Gastrocnemius medialis (tissue), 4 donors: ENCODE measurements at regions not wholly inside any gene's neighbourhood (a gene's known extent, or its start where the extent isn't known, plus 50 kb on each side); places are given as distances from the start of the nearest gene placed in this dataset.
"Not testable (repeated sequence)": the region's sequence is repeated elsewhere in the genome, so short reads cannot be mapped to it uniquely, and the experiment has no call there.

Experiments
- ATAC-seq, 2 donors: fragments of 150-250 bp; one replicate each; pipeline ENCODE4 v1.9.1; 2016
- DNase-seq, 2 donors: peaks; one replicate each; pipeline ENCODE4 v3.0.0-alpha.2; 2019
- H3K27ac ChIP-seq, 4 donors: fragments of 200-600 bp; sonication (generic); 1 replicate in 1 of 4; 2 replicates in 3 of 4; pipeline ENCODE4 v1.5.1; 2016 to 2018; ENCODE audit warnings: mild to moderate bottlenecking in 2 of 4, moderate library complexity in 1 of 4
- H3K27me3 ChIP-seq, 3 donors: fragments of 200-600 bp; sonication (generic) in 2 of 3; 1 replicate in 1 of 3; 2 replicates in 2 of 3; pipeline versions ENCODE4 v1.5.1 to v1.6.0; 2016 to 2019; ENCODE audit warnings: mild to moderate bottlenecking in 1 of 3, moderate library complexity in 1 of 3
- H3K36me3 ChIP-seq, 2 donors: fragments of 200-600 bp; sonication (generic) in 1 of 2; one replicate each; pipeline ENCODE4 v1.5.1; 2017 to 2018
- H3K4me1 ChIP-seq, 2 donors: fragments of 200-600 bp; sonication (generic) in 1 of 2; one replicate each; pipeline ENCODE4 v1.5.1; 2016 to 2017; ENCODE audit warnings: mild to moderate bottlenecking in 2 of 2
- H3K4me3 ChIP-seq, 4 donors: fragments of 200-600 bp; sonication (generic) in 3 of 4; 1 replicate in 1 of 4; 2 replicates in 3 of 4; pipeline ENCODE4 v1.5.1; 2016 to 2019; ENCODE audit warnings: mild to moderate bottlenecking in 2 of 4
- H3K9me3 ChIP-seq, 3 donors: fragments of 200-600 bp; sonication (generic) in 2 of 3; 1 replicate in 1 of 3; 2 replicates in 2 of 3; pipeline ENCODE4 v1.5.1; 2016 to 2019
- CTCF ChIP-seq, 5 experiments: fragments of 450-650 bp in 3 of 5; fragments of 200-600 bp in 2 of 5; sonication (generic) in 2 of 5; IDR thresholded peaks in 4 of 5; conservative IDR thresholded peaks in 1 of 5; 1 replicate in 4 of 5; 2 replicates in 1 of 5; pipeline ENCODE4 v1.5.1; 2016 to 2019; ENCODE audit warnings: antibody characterized with exemption in 5 of 5, mild to moderate bottlenecking in 3 of 5, moderate library complexity in 3 of 5
- POLR2A ChIP-seq, 2 donors: fragments of 450-650 bp; IDR thresholded peaks; one replicate each; pipeline ENCODE4 v1.6.1; 2017; ENCODE audit warnings: antibody characterized with exemption in 2 of 2, mild to moderate bottlenecking in 2 of 2, moderate library complexity in 2 of 2
- in situ Hi-C, 4 donors: fragments of 200-750 bp; cut with MboI; loops; one replicate each; pipeline versions ENCODE4 v1.15.0 to v1.8.0; 2017; ENCODE audit warnings: low sequenced_read_pairs in 4 of 4
- intact Hi-C: fragments of 100-400 bp; cut with DNase I; formaldehyde crosslinking; loops from one replicate; pipeline ENCODE4 v1.15.1; 2023; ENCODE audit warnings: low total_unique reads

- Histone ChIP-seq H3K4me1 (no peaks in the 10 kb centered on the region), H3K9me3 (no peaks in the 10 kb centered on the region), H3K27ac (no peak overlapping the region), H3K4me3 (no peak overlapping the region), H3K27me3 (no peaks in the 10 kb centered on the region), H3K36me3 (no peaks in the 10 kb centered on the region)
- in situ Hi-C loops (no loop called here), intact Hi-C loops (no loop called here)
- no peak for TF ChIP-seq POLR2A (IDR thresholded peaks at IDR 0.05)
- no peak for TF ChIP-seq CTCF (IDR thresholded peaks at IDR 0.05 in 4 of 5, conservative IDR thresholded peaks at IDR 0.05 in 1 of 5)
- no peak for DNase-seq
- ATAC-seq, result no peak
Measured at GRCh38 chr3:89957451-89957850, 850.0 kb downstream of the EPHA3 start.

- ATAC-seq, H3K27me3 ChIP-seq, H3K36me3 ChIP-seq, H3K9me3 ChIP-seq, in situ Hi-C loops, H3K27ac ChIP-seq, DNase-seq, intact Hi-C loops, H3K4me1 ChIP-seq, H3K4me3 ChIP-seq: not testable (repeated sequence)
Measured at GRCh38 chr3:89958163-89958562, 850.7 kb downstream of the EPHA3 start.

GRCh38 chr3:89964347-89964746 is 856.9 kb downstream of the EPHA3 start:
- H3K36me3 ChIP-seq, result no peaks in the 10 kb centered on the region
- in situ Hi-C loops, result no loop called here
- intact Hi-C loops, result no loop called here
- H3K4me1 ChIP-seq, result no peaks in the 10 kb centered on the region
- no peaks in the 10 kb centered on the region for H3K27me3 ChIP-seq
- no peak overlapping the region for H3K27ac ChIP-seq
- ATAC-seq (no peak), DNase-seq (no peak)
- H3K9me3 ChIP-seq, result no peaks in the 10 kb centered on the region
- H3K4me3 ChIP-seq, result no peak overlapping the region
- TF ChIP-seq CTCF (IDR thresholded peaks at IDR 0.05 in 4 of 5, conservative IDR thresholded peaks at IDR 0.05 in 1 of 5), result no peak
- no peak for TF ChIP-seq POLR2A (IDR thresholded peaks at IDR 0.05)

GRCh38 chr3:89966877-89967665 is 859.6 kb downstream of the EPHA3 start:
- ATAC-seq (no peak), DNase-seq (no peak)
- Histone ChIP-seq H3K27me3 (no peaks in the 10 kb centered on the region), H3K4me1 (no peaks in the 10 kb centered on the region), H3K36me3 (no peaks in the 10 kb centered on the region), H3K9me3 (no peaks in the 10 kb centered on the region), H3K4me3 (no peak overlapping the region), H3K27ac (no peak overlapping the region)
- intact Hi-C loops, result no loop called here
- in situ Hi-C loops, result no loop called here
- TF ChIP-seq POLR2A (IDR thresholded peaks at IDR 0.05) (no peak), CTCF (IDR thresholded peaks at IDR 0.05 in 4 of 5, conservative IDR thresholded peaks at IDR 0.05 in 1 of 5) (no peak)

- ATAC-seq (no peak), DNase-seq (no peak)
- H3K27me3 ChIP-seq, result no peaks in the 10 kb centered on the region
- H3K36me3 ChIP-seq, result no peaks in the 10 kb centered on the region
- no peaks in the 10 kb centered on the region for H3K4me1 ChIP-seq
- intact Hi-C loops (no loop called here), in situ Hi-C loops (no loop called here)
- H3K27ac ChIP-seq, result no peak overlapping the region
- TF ChIP-seq CTCF (IDR thresholded peaks at IDR 0.05 in 4 of 5, conservative IDR thresholded peaks at IDR 0.05 in 1 of 5) (no peak), POLR2A (IDR thresholded peaks at IDR 0.05) (no peak)
- no peaks in the 10 kb centered on the region for H3K9me3 ChIP-seq
- H3K4me3 ChIP-seq, result no peak overlapping the region
Measured at GRCh38 chr3:89971329-89971728, 863.9 kb downstream of the EPHA3 start.
